HG03432 (cell line): ENCODE measurements at regions not wholly inside any gene's neighbourhood (a gene's known extent, or its start where the extent isn't known, plus 50 kb on each side); places are given as distances from the start of the nearest gene placed in this dataset.
"Not testable (repeated sequence)": the region's sequence is repeated elsewhere in the genome, so short reads cannot be mapped to it uniquely, and the experiment has no call there.

Experiments used
- ATAC-seq: cut with Tn5 transposase; IDR thresholded peaks from one replicate; pipeline ENCODE4 v1.9.1; 2021; ENCODE audit warnings: mild to moderate bottlenecking, moderate library complexity; ENCODE audit not compliant: unreplicated experiment

- no peak for ATAC-seq
Observed at GRCh38 chr1:47593013-47593568, 155.2 kb downstream of the FOXD2 start.

DNA sequence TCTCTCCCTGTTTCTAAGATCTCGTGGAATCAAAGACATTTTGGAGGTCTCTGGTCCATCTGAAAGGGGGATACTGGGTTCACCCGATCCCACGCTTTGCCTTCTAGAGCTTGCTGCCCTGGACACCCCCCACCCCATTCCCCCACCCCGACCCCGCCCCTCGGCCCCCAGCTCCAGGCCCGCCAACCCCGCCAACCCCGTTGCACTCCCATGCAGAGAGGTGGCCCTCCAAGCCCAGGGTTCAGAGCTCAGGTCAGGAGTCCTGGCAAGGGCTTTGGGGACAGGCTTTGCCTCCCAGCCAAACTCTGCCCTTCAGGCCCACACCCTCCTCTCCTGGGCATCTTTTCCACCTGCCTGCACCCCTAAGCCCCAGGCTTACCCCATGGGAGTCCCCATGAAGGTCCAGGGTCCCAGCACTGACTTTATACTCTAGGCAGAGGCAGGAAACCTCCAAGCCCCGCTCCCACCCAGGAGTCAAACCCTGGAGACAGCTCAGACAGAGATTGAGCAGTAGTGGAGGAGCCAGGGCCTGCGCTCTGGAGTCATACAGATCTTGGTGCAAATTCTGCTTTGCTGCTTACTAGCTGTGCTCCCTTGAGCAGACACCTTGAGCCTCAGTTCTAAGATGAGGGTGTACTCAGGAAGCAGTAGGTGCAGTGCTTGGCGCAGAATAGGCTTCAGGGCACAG lies 155.9 kb downstream of the FOXD2 start:
- ATAC-seq: no peak

DNA sequence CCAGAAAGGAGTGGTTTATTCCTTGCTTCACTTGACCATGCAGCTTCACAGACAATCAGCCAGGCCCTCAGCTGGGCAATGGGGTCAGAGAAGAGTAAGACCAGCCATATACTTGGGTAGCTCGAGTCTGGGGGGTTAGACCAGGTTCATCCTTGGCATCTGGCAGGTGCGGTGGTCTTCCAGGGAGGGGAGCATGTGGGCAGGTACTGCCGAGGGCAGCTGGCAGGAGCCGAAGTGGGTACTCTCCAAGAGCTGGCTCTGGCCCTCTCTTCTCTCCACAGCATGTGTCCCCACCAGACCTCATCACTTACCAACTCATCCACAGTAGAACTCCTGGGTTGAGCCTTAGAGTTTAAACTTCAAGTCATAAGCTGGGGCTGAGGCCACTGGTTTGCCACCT lies 156.8 kb downstream of the FOXD2 start:
- ATAC-seq: no peak

- ATAC-seq: no peak
Observed at GRCh38 chr1:47596328-47596727, 158.5 kb downstream of the FOXD2 start.

GRCh38 chr1:47598357-47598756 lies 160.5 kb downstream of the FOXD2 start:
- no peak for ATAC-seq

- ATAC-seq: no peak
Observed at GRCh38 chr1:47599777-47600176, 161.9 kb downstream of the FOXD2 start.

- ATAC-seq: not testable (repeated sequence)
Observed at GRCh38 chr1:47602491-47602890, 164.6 kb downstream of the FOXD2 start.

DNA sequence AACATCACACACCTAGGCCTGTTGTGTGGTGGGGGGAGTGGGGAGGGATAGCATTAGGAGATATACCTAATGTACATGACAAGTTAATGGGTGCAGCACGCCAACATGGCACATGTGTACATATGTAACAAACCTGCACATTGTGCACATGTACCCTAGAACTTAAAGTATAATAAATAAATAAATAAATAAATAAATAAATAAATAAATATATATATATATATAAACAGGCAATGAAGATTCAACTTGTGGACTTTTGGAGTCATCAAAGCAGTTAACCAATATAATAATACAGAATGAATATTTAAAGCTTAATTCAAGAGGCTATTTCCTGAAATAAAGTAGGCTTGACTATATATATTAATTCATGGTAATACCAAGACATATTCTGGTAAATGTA lies 167.0 kb downstream of the FOXD2 start:
- ATAC-seq: not testable (repeated sequence)

GRCh38 chr1:47608296-47608875 lies 170.5 kb downstream of the FOXD2 start:
- no peak for ATAC-seq

GRCh38 chr1:47611992-47612391 lies 174.1 kb downstream of the FOXD2 start:
- no peak for ATAC-seq

DNA sequence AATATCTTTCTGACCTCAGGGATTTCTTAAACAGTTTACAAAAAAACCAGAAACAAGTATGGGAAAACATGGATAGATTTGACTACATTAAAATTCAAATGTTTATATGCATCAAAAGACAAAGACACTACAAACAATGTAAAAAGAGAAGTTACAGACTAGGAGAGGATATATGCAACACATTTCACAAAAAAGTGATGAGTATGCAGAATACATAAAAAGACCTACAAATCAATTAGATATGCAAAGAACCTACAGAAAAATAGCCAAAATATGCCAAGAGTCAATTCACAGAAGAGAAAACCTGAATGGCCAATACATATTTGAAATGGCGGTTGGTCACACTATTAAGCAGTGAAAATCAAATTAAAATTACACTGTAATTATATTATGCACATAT lies 175.0 kb downstream of the FOXD2 start:
- no peak for ATAC-seq

DNA sequence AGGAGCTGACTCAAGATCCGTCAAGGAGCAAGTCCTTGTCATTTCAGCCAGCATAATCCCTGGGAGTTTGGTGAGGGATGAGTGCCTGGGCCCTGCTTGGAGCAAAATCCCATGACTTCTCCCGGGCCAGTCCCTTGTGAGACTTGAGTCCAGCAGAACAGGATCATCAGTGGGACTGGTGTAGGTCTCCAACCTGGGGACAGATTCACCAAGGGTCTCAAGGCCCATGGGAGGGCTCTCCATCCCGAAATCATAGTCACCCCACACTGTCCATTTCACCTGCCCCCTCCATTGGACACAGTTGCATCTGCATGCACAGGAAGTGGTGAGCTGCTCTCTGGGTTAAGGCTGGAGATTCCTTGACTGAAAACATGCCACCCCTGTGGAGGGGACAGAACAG lies 178.2 kb downstream of the FOXD2 start:
- no peak for ATAC-seq

- no peak for ATAC-seq
Observed at GRCh38 chr1:47616906-47617305, 179.1 kb downstream of the FOXD2 start.

- no peak for ATAC-seq
Observed at GRCh38 chr1:47617381-47618221, 179.8 kb downstream of the FOXD2 start.

DNA sequence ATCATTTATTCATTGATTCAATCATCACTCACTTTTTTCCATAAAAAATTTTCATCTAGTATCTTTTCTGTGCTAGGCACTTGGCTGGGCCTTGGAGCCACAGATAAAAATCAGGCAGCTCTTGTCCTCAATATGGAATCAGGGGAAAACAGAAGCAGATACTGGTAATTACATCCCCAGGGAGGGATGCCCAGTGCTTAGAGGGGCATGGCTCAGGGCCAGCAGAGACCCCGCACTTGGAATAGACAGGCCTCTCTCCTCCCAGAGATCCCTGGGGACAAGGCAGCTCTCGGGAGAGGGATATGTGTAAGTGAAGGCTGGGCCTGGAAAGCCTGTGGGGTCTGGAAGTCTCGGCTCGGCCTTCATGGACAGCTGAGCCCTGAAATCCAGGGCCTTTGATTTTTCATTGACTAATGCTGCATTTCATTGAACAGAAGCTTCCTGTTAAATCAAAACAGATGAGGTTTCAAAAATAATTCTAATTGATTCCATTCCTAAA lies 180.4 kb downstream of the FOXD2 start:
- ATAC-seq: no peak

- ATAC-seq: no peak
Observed at GRCh38 chr1:47618830-47619229, 181.0 kb downstream of the FOXD2 start.

GRCh38 chr1:47621483-47621882 lies 183.6 kb downstream of the FOXD2 start:
- no peak for ATAC-seq

DNA sequence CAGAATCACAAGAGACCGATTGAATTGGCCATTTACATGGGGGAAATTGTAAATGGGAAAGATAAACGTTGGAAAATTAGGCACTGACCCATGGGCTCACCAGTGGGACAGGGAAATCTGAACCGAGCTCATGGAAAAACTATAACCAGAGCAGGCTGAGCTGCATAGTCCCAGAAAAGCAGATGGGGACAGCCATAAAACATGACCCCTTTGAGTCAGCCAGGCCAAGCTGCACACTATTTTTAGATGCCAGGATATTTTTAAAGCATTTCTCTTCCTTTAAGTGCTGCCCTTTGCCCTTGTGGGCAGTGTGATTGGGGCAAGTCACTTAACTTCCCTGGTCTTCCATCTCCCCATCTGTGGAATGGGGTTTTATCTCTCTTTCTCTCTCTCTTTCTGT lies 184.1 kb downstream of the FOXD2 start:
- no peak for ATAC-seq

GRCh38 chr1:47622776-47623556 lies 185.1 kb downstream of the FOXD2 start:
- no peak for ATAC-seq

DNA sequence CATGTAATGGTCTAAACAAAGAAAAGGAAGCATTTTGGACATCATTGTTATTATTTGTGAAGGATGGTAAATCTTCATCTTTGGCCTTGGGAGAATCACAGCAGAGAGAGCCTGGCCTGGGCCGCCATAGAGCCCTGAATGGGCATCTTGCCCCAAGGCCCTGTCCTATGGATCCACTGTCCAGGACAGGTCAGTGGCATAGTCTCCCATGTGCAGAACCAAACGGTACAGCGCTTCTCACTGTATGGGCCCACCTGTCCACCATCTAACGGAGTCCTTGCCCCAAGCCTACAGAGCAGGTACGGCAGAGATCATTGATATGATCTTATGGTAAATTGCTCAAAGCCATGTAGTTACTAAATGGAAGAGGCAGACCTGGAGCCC lies 185.7 kb downstream of the FOXD2 start:
- ATAC-seq: no peak

GRCh38 chr1:47624531-47624930 lies 186.7 kb downstream of the FOXD2 start:
- ATAC-seq: no peak
